Right renal pelvis (tissue), 4 donors: ENCODE measurements at regions not wholly inside any gene's neighbourhood (a gene's known extent, or its start where the extent isn't known, plus 50 kb on each side); places are given as distances from the start of the nearest gene placed in this dataset.
"Not testable (repeated sequence)": the region's sequence is repeated elsewhere in the genome, so short reads cannot be mapped to it uniquely, and the experiment has no call there.

Experiments
- DNase-seq, 4 donors: peaks; one replicate each; pipeline ENCODE4 v3.0.0-alpha.2; 2013; ENCODE audit warnings: low read depth in 4 of 4, low spot score in 3 of 4, missing footprints in 1 of 4

DNA sequence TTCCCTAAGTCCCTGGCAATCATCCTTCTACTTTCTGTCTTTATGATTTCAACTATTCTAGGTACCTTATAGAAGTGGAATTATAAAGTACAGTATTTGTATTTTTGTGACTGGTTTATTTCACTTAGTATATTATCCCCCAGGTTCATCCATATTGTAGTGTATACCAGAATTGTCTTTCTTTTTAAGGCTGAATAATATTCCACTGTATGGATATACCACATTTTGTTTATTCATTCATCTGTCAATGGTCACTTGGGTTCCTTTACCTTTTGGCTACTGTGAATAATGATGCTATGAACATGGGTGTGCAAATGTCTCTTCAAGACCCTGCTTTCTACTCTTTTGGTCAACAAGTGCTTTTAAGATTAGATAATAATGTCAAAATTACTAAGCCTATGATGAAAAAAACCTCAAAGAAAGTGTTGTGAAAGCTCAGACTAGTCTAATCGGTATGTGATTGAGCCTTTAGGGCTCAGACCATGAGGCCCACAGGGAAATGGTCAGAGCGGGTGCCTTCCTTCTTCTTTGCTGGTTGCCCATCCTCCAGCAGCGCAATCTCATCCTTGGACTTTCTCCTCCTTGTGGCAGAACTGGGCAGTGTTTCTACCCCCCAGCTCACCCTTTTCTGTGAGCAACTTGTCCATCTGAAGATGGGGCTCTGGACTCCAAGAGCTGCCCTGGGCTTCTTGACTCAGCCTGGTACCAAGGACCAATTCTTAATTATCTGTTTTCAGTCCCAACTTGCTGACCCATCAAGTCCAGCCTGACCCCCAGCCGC lies 105.4 kb downstream of the TTC8 start:
- no peak for DNase-seq

DNA sequence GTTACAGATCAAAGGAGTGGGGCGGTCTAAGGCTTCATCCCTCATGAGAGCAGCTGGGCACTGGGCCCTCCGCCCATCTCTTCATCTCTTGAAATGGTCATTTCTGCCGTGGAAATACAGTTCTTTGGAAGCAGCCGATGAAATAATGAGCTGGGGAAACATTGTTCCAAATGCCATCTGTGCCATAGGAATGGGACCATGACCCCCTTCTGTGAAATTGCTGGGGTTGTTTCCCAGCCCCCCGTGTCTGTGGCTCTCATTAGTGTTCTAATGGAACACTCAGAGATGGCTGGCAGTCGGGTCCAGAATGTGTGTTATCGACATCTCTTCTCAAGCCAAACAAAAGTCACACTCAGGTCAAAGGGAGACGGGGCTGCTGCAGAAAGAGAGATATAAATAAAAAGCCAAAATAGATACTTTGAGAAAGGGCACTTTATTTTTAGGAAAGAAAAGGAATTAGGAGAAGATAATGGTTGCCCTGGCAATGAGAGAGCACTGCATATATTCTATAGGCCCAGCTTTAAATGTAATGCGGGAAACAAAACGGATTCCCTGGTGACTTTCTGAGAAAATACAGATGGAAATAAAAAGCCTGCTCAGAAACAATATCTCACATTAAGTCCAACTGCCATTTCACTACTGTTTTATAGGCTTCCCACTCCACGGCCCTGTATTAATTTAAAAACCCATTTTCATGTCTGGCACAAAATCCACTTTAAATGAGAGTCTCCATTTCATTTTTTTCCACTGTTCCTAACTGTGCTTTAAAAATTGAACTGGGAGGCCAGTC lies 107.1 kb downstream of the TTC8 start:
- DNase-seq: no peak

DNA sequence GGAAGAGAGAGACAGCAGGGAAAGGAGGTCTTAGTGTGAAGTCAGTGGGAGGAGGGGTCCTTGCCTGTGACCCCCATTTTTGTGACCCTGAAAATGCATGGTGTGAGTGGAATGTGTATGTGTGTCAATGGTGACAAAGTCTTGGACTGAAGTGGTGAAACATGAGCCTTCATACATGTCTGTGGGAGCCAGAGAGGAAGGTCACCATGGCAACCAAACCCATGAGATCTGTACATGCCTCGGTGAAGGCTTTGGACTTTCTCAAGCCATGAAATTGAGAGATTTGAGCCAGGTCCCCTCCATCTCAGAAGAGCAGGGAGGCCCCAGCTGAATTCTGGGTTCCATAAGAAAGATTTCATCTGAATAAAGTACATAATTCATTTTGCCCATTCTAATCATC lies 108.7 kb downstream of the TTC8 start:
- no peak for DNase-seq

DNA sequence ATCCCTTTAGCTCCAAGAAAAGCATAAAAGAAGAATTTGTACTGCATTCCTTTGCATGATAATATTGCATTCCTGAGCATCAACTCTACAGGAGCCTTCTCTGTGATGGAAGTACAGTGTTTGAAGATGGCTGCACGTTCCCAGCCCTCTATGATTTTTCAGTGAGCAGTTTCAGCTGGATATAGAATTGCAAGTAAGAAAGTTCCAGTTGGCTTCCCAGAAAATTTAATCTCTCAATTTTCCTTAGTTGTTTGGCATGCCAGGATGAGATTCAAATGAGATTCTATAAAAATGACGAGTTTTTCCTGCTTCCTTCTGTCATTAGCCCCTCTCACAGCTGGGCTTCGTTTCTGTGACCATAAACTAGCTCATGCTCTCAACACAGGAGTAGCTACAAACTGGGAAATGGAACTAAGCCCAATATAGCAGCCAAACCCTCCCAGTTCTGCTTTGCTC lies 109.9 kb downstream of the TTC8 start:
- DNase-seq: peak; percentile 16 to 33 (median 28)

DNA sequence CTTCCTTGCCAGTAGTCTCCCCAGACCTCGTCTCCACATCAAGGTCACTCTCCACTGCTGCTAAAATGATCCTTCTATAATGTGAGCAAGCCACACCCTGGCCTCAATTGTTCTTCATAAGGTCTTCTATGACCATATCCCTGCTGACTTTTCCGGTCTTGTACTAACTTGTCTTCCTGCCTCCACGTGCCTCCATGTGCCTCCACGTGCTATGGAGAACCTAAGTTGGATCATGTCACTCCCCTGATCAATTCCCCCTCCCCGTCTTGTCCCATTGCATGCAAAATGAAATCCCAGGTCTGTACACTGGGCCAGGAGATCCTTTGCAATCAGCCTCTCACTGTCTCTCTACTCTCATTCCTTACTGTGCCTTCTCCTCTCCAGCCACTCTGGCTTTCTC lies 110.6 kb downstream of the TTC8 start:
- no peak for DNase-seq

DNA sequence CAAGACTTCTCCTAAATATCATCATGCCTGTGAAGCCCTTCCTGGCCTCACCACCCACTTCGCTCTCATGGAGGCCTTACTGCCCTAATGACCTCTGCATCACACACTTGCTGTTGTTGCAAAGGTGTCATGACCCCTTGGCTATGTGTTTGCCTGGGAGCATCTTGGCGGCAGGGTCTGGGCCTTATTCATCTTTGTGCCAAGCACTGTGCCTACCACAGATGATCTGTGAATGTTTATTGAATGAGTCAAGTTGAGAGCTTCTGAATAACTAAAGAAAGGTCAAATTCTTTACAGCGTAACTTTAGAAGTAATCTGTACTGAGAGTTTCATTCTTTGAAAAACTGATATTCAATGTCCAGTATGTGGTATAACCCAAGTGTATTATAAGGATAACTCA lies 113.3 kb downstream of the TTC8 start:
- no peak for DNase-seq

DNA sequence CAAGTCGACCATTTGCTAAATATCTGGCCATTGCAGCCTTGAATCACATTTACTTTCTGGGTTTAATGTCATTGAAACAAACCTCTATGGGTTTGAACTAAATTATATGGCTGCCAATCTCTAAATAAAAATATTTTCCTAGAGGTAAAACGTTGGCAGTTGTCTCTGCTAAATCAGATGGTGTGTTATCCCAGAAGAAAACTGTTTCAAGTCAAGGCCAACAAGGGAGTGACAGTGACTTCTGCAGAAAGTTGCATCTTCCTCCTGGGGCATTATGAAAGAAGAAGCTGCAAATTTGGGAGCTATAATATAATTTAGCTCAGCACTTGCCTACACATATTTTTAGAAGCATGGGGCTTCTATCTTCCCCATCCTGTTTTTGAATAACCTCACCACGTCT lies 116.2 kb downstream of the TTC8 start:
- no peak for DNase-seq

DNA sequence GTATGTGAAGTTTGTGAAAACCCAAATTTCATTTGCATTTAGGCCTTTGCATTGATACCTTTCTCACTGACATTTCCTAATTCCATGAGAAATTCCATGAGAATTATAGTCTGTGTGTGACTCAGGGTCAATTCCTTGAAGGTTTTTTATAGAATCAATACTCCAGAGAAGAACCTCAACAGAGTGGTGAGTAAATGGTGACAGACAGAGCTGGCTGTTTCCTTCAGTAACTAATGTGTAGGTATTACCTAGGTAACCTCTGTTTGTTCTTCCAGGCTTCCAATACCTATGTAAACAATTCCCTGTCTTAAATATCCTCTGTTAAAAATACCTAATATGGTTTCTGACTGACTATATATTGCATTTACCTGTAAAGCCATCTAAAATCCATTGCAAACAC lies 117.0 kb downstream of the TTC8 start:
- DNase-seq: no peak

DNA sequence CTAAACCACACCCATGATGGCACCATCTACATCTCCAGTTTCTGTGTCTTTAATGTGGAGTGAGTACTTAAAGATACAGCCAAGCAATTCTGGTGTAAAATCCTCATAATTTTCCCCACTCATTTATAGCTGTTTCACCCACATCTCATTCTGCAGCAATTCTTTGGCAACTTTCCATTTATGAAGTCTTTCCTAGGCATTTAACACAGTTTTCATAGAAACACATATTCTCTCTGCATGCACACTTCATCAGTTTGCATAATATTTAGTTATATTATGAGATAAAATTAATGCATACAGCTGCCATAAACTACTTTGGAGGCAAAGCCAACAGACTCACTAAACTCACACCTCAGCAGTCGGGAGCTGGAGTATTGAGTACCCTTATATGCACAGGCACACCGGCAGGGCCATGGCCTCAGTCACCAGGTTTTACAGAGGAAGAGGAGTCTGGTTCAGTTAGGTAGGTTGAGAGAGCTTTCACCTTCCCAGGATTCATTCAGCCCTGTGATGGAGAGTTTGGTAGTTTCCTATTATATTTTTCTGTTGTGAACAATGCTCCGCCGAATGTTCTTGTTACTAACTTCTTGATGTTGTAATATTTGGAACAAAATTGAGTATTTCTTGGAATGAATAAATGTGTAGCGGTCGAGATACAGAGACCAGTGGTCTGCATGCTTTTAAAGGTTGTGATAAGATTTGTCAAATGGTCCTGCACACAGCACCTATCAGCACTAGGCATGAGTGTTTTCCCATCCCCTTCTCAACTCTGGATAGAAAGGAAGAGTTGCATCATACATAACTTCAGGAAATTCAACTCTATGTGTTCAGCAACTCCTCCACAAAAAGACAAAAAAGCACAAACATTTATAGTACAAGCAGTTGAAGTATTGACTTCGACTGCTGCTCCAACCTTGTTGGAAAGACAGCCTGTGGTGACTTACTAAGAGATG lies 123.5 kb downstream of the TTC8 start:
- DNase-seq: no peak

DNA sequence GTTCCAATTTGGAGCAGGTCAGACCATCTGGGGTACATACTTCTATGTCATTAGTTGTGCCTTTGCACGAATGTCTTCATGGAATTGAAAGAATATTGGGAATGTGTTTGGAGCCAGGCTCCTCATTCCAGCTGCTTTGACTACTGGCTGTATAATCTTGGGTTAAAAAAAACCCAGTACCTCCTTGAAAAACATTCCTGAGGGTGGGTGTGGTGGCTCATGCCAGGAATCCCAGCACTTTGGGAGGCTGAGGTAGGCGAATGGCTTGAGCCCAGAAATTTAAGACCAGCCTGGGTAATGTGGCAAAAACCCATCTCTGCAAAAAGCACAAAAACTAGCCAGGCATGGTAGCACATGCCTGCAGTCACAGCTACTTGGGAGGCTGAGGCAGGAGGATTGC lies 125.6 kb downstream of the TTC8 start:
- no peak for DNase-seq

DNA sequence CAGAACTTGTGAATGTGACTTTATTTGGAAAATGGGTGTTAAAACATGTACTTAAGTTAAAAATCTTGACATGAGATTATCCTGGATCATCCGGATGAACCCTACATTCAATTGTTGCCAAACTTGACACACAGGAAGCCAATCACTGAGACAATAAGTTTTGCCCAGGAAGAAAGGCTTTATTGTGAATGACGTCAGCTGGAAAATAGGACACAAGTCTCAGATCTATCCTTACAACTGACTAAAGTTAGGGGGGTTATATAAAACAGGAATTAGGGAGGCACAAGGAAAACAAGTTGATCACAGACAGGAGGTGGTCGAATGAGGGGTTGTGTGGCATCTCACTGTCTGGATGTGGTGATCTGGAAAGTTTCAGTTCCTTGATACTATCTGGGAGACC lies 126.9 kb downstream of the TTC8 start:
- DNase-seq: no peak

DNA sequence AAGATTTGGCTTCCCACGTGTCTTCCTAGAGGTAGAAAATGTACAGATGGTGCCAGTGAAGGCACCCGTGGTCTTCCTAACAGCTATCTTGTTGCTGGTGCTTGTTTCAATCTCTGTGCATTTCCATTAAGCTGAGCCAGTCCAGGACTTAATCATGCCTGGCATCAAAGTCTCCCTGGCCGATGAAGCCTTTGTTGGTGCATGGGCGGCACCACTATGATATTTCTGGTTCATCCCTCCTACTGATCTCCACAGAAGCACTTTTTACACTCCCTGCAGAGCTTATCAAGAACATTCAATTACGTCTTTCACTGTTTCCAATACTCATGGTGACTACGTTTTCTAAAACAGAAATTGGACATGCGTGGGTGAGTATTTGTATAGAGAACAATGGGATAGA lies 128.4 kb downstream of the TTC8 start:
- no peak for DNase-seq

DNA sequence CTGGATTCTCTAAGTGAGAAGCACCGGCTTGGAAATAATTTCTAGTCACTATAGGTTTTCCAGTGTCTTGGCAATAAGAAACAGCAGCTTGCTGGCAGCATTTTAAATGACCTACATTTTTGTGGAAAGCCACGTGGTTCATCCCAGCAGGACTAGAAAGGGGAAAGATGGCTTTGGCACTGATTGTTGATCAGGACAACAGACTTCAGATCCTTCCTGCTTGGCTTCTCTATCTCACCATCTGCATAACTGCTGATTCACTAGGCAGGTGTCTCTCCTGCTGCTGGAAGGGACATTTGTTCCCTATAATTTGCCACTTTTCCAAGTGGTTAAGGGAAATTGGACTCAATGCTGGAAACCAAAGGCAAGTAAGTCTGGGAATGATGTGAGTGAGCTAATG lies 131.0 kb downstream of the TTC8 start:
- DNase-seq: no peak

DNA sequence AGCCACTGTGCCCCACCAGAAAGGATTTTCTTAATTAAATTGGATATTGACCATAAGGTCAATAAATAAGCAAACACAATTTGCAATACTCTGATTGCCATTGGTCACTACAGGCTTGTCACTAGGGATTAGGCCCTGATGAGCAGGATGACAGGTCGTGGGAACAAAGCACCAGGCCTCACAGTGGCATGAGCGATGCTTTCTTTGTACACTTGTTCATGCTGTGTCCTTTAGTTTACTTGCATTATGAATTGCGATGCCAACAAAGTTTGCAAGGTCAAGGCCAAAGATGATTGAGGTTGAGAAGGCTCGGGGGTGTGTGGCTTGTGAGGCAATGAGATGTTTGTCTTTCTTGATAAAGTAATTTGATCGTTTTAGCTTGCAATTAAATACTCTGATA lies 136.0 kb downstream of the TTC8 start:
- no peak for DNase-seq

DNA sequence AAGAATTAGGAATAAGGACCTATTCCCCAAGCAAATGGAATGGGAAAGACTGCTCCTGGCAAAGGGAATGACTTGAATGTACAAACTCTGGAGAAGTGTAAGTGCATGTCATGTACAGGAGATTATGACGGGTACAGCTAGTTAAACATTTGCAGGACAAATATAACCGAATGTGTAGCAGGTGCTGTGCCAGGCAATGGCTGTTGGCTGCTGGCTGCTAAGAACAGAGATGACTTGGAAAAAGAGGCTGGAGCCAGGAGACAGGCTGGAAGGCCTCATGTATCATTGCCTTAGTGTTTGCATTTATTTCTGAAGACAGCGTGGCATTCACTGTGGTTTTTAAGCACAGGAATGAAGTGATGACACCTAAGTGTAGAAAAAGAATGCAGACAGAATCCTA lies 136.8 kb downstream of the TTC8 start:
- DNase-seq: no peak

DNA sequence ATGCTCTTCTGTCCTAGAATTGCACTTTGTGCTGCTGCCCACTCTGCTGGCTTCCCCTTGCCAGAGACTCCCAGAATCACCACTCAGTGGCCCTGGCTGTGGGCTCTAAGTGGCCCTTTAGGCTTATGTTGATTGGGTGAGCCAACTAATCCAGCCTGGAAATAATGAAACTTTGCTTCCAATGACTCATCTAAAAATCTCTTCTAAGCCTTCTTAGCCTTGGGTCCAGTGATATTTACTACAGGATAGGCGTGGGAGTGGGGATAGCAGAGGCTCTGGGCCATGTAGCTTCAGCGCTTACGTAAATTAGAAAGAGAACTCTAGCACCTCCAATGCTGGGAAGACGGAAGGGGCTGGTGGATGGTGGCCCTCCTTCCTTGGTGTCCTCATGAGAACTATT lies 137.9 kb downstream of the TTC8 start:
- no peak for DNase-seq

DNA sequence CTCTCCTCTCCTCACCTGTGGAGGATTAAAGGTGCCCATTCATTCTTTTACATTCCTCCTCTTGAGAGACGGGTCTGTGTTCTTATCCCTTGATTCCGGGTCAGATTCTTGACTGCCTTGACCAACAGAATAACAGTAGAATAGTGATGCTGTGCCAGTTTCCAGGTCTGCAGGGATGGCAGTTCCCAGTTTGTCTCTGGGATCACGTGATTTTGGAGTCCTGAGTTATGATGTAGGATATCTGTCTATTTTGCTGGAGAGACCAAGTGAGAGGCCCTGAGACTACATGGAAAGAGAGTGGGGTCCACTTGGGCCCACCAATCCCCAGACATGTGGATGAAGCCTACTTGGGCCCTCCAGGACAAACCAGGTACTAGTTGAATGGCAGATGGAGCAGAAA lies 142.8 kb downstream of the TTC8 start:
- DNase-seq: no peak

DNA sequence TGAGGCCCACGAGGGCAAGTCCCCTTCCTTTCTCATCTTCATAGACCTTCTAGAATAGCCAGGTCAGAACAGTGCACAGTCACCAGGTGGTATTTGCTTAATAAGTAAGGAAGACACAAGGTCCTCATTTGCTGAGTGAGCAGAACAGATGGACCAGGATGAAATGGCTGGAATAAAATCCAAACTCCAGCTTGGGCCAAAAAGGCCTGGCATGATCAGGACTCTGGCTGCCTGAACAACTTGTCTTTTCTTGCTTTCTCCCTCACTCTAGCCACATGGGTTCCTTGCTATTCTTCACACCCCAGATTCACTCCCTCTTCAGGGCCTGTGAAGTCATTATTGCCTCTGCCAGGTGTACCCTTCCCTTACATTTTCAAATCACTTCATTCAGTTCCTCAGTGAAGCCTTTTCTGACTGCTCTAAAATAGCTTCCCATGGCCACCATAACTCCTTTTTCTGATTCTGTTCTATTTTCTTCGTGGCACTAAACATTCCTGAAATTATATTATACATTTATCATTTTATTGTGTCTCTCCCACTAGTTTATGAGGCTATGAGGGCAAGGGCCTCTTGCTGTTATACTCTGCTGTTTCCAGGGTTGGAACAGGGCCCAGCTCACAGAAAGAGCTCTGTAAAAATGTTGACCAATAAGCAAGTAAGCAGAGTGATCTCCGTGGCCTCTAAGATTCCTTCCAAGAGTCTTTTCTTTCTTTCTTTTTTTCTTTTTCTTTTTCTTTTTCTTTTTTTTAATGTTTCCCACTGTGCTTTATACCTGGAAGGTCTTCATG lies 150.8 kb downstream of the TTC8 start:
- DNase-seq: peak; percentile 10 to 16 (median 12)

DNA sequence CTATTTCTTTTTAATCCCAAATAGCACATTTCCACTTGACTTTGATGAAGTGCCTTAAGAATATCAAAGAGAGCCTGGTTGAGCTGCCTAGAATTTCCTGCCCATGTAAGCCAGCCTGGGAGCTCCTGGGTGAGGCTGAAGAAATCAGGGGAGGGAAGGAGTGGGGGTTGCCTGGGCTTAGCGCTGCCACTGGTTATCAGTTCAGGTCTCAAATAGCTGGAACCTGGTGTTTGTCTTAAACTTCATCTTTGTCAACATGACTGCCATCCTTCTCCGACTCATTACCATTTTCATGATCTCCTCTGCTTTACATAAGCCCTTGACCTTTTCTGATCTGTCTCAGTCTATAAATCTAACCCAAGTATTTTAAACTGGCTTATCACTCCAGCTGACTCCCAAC lies 151.5 kb downstream of the TTC8 start:
- no peak for DNase-seq

DNA sequence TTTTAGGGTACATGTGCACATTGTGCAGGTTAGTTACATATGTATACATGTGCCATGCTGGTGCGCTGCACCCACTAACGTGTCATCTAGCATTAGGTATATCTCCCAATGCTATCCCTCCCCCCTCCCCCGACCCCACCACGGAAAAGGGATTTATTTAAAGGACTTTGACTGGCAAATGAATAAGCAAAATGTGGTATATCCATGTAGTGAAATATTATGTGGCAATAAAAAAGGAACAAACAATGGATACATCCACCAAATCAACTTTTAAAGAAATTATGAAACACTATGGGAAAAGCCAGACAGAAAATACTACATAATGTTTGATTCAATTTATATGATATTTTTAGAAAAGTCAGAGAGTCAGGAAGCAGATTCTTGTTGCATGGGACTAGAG lies 156.5 kb downstream of the TTC8 start:
- not testable (repeated sequence) for DNase-seq
